Muscle layer of colon (tissue), 2 donors: ENCODE measurements at regions not wholly inside any gene's neighbourhood (a gene's known extent, or its start where the extent isn't known, plus 50 kb on each side); places are given as distances from the start of the nearest gene placed in this dataset.

Source experiments
- H3K27ac ChIP-seq: one replicate; pipeline ENCODE4 v1.7.0; 2013; ENCODE audit warnings: low read depth, mild to moderate bottlenecking, low read length, moderate library complexity
- H3K27me3 ChIP-seq, 2 donors: one replicate each; pipeline ENCODE4 v1.7.0; 2013; ENCODE audit warnings: low read length in 2 of 2, mild to moderate bottlenecking in 2 of 2; ENCODE audit not compliant: insufficient read depth in 2 of 2, control insufficient read depth in 1 of 2
- H3K36me3 ChIP-seq: one replicate; pipeline ENCODE4 v1.7.0; 2013; ENCODE audit warnings: mild to moderate bottlenecking, low read length; ENCODE audit not compliant: insufficient read depth
- H3K4me1 ChIP-seq: one replicate; pipeline ENCODE4 v1.7.0; 2013; ENCODE audit warnings: mild to moderate bottlenecking, low read length; ENCODE audit not compliant: insufficient read depth
- H3K4me3 ChIP-seq, 2 donors: one replicate each; pipeline ENCODE4 v1.7.0; 2013; ENCODE audit warnings: low read length in 2 of 2, low read depth in 1 of 2, mild to moderate bottlenecking in 1 of 2, moderate library complexity in 1 of 2
- H3K9ac ChIP-seq: one replicate; pipeline ENCODE4 v1.7.0; 2013; ENCODE audit warnings: low read length
- H3K9me3 ChIP-seq: one replicate; pipeline ENCODE4 v1.7.0; 2013; ENCODE audit warnings: mild to moderate bottlenecking, low read length
- donor health status: abdominal sarcoma.
- donor health status: Adenocarcinoma of cecum.

GRCh38 chr20:23136893-23137745 is 51.0 kb upstream of the CD93 start:
- Histone ChIP-seq H3K4me1 (no peaks in the 10 kb centered on the region), H3K9ac (no peak overlapping the region), H3K36me3 (no peaks in the 10 kb centered on the region), H3K9me3 (no peaks in the 10 kb centered on the region), H3K27me3 (no peaks in the 10 kb centered on the region), H3K4me3 (no peak overlapping the region), H3K27ac (no peak overlapping the region)

- Histone ChIP-seq H3K4me1 (no peaks in the 10 kb centered on the region), H3K27me3 (no peaks in the 10 kb centered on the region), H3K4me3 (no peak overlapping the region), H3K27ac (no peak overlapping the region), H3K9ac (no peak overlapping the region), H3K36me3 (no peaks in the 10 kb centered on the region), H3K9me3 (no peaks in the 10 kb centered on the region)
Measured at GRCh38 chr20:23135449-23136420, 49.6 kb upstream of the CD93 start.
